HCT116 (cell line): ENCODE measurements at regions not wholly inside any gene's neighbourhood (a gene's known extent, or its start where the extent isn't known, plus 50 kb on each side); places are given as distances from the start of the nearest gene placed in this dataset.

Experiments
- ELF1 ChIP-seq: IDR thresholded peaks from 2 replicates; pipeline ENCODE4 v1.6.1; 2012; ENCODE audit warnings: low read depth, borderline replicate concordance
- YY1 ChIP-seq: IDR thresholded peaks from 2 replicates; pipeline ENCODE4 v1.6.1; 2011; ENCODE audit warnings: low read length, low read depth, moderate library complexity, mild to moderate bottlenecking; ENCODE audit not compliant: insufficient replicate concordance; ENCODE audit errors: extremely low read depth

DNA sequence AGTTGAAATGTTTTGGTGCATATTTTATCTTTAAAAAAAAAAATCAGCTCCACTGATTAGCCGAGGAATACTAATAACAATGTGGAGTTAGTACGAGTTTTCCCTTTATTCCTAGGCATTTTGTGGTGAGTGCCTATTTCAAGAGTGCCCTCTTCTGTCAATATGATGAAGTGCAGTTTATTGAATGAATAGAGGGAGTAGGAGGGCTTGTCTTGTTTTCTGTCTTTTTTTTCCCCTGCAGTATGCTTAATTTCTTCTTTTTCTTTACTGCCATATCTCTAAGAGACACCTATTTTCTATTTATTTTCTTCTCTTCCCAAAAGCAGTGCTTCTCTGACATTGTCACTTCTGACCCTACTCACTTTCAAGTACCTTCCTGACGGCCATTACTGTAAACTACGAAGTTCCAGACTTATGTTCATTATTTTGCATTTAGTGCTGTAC, 169.6 kb upstream of the PITX1 start:
- TF ChIP-seq ELF1 (no peak), YY1 (no peak)
